Esophagus muscularis mucosa (tissue), 4 donors: ENCODE measurements at regions not wholly inside any gene's neighbourhood (a gene's known extent, or its start where the extent isn't known, plus 50 kb on each side); places are given as distances from the start of the nearest gene placed in this dataset.

Source experiments
- DNase-seq: peaks from one replicate; pipeline ENCODE4 v3.0.0-alpha.2; 2017; ENCODE audit errors: extremely low spot score
- H3K27ac ChIP-seq, 4 donors: fragments of 200-600 bp; sonication (generic); replicated peaks in 1 of 4; 1 replicate in 3 of 4; 2 replicates in 1 of 4; pipeline ENCODE4 v1.5.1; 2016 to 2019; ENCODE audit warnings: mild to moderate bottlenecking in 1 of 4
- H3K27me3 ChIP-seq, 4 donors: fragments of 200-600 bp; sonication (generic); one replicate each; pipeline versions ENCODE4 v1.5.1 to v1.6.0; 2016 to 2019
- H3K36me3 ChIP-seq, 4 donors: fragments of 200-600 bp; sonication (generic); one replicate each; pipeline ENCODE4 v1.5.1; 2016 to 2019
- H3K4me1 ChIP-seq, 4 donors: fragments of 200-600 bp; sonication (generic); one replicate each; pipeline ENCODE4 v1.5.1; 2016 to 2019
- H3K4me3 ChIP-seq, 4 donors: fragments of 200-600 bp; sonication (generic); 1 replicate in 2 of 4; 2 replicates in 2 of 4; pipeline ENCODE4 v1.5.1; 2016 to 2019; ENCODE audit warnings: mild to moderate bottlenecking in 4 of 4, moderate library complexity in 1 of 4
- H3K9me3 ChIP-seq, 4 donors: fragments of 200-600 bp; sonication (generic); 1 replicate in 3 of 4; 2 replicates in 1 of 4; pipeline ENCODE4 v1.5.1; 2016 to 2019
- EP300 ChIP-seq: sonication (generic); formaldehyde crosslinking; IDR thresholded peaks from one replicate; pipeline ENCODE4 v1.6.1; 2017; ENCODE audit warnings: antibody characterized with exemption
- POLR2A ChIP-seq: fragments of 450-650 bp; IDR thresholded peaks from one replicate; pipeline ENCODE4 v1.6.1; 2017; ENCODE audit warnings: antibody characterized with exemption, moderate library complexity, mild to moderate bottlenecking, low read depth
- POLR2AphosphoS5 ChIP-seq, 2 donors: sonication (generic); formaldehyde crosslinking; IDR thresholded peaks; one replicate each; pipeline ENCODE4 v1.6.1; 2017; ENCODE audit warnings: antibody characterized with exemption in 2 of 2
- WGBS: methylation state at CpG from one replicate; pipeline ENCODE4 v1.1.5; 2018; 5-methylcytosine and 5-hydroxymethylcytosine counted together
- intact Hi-C: fragments of 100-400 bp; cut with DNase I; formaldehyde crosslinking; loops from one replicate; pipeline ENCODE4 v1.15.1; 2023
- TF ChIP-seq, protein P1 (sequence below), 3 experiments: fragments of 200-600 bp in 2 of 3; fragments of 450-650 bp in 1 of 3; sonication (generic) in 2 of 3; IDR thresholded peaks; one replicate each; pipeline ENCODE4 v1.5.1; 2017 to 2019; ENCODE audit warnings: antibody characterized with exemption in 3 of 3, mild to moderate bottlenecking in 2 of 3, moderate library complexity in 1 of 3

DNA sequence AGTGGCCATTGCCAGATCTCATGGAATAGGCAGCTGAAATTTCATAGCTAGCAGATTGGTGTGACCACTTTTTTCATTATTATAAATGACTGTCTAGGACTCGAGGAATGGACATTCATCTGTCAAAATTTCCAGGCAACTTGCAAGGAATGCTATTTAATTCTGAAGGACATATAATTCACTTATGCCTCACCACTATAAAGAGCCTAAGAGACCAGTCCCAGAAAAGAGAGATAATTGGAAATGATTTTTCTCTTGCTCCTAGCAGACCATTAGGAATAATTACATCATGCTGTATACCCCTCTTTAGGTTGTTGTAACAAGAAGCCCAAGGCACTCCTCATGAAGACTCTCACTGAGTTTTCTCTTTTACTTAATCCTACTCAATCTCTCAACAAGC, 557.4 kb upstream of the RAB6C start:
- 43% methylated on average over 1 of the region's 1 CpG for WGBS
- intact Hi-C loops = no loop called here
- H3K4me3 ChIP-seq = no peak overlapping the region
- H3K36me3 ChIP-seq = no peaks in the 10 kb centered on the region
- TF ChIP-seq, protein P1, sequence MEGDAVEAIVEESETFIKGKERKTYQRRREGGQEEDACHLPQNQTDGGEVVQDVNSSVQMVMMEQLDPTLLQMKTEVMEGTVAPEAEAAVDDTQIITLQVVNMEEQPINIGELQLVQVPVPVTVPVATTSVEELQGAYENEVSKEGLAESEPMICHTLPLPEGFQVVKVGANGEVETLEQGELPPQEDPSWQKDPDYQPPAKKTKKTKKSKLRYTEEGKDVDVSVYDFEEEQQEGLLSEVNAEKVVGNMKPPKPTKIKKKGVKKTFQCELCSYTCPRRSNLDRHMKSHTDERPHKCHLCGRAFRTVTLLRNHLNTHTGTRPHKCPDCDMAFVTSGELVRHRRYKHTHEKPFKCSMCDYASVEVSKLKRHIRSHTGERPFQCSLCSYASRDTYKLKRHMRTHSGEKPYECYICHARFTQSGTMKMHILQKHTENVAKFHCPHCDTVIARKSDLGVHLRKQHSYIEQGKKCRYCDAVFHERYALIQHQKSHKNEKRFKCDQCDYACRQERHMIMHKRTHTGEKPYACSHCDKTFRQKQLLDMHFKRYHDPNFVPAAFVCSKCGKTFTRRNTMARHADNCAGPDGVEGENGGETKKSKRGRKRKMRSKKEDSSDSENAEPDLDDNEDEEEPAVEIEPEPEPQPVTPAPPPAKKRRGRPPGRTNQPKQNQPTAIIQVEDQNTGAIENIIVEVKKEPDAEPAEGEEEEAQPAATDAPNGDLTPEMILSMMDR (IDR thresholded peaks at IDR 0.05) = no peak
- TF ChIP-seq EP300 = no peak
- no peak for TF ChIP-seq POLR2AphosphoS5 (IDR thresholded peaks at IDR 0.05)
- TF ChIP-seq POLR2A = no peak
- H3K27me3 ChIP-seq = no peaks in the 10 kb centered on the region
- DNase-seq = no peak
- H3K27ac ChIP-seq = no peak overlapping the region
- no peaks in the 10 kb centered on the region for H3K9me3 ChIP-seq
- H3K4me1 ChIP-seq = no peaks in the 10 kb centered on the region

DNA sequence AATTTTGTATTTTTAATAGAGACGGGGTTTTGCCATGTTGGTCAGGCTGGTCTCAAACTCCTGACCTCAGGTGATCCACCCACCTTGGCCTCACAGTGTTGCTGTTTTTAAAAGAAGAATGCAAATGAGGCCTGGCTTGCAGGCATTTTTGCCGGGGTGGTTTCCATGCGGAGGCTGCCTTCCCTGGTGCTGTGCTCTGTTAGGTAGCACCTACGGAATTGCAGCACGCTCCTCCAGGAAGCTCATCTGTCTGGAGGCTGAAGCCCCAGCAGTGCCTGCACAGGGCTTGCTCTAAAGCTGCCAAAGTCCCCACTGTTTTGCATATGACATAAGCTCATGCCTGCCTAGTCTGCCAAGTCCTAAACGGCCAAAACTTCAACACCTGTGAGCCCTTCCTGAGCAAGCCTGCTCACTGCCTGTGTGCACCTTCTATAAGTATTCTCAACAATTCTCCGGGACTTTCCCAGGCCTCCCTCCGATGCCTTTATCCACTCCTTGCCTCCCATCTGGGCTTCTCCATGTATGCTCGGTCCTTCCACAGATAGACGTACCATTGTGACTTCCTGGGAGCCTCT, 551.3 kb upstream of the RAB6C start:
- H3K36me3 ChIP-seq = no peaks in the 10 kb centered on the region
- 93% methylated on average over 10 of the region's 10 CpGs for WGBS
- H3K4me1 ChIP-seq = no peaks in the 10 kb centered on the region
- no peak overlapping the region for H3K27ac ChIP-seq
- DNase-seq = no peak
- H3K4me3 ChIP-seq = no peak overlapping the region
- no peaks in the 10 kb centered on the region for H3K9me3 ChIP-seq
- H3K27me3 ChIP-seq = peaks cover 0 to 5% (median 0%) of the 10 kb centered on the region in 4 donors
- TF ChIP-seq POLR2A (no peak), POLR2AphosphoS5 (IDR thresholded peaks at IDR 0.05) (no peak), EP300 (no peak)
- TF ChIP-seq, protein P1 (IDR thresholded peaks at IDR 0.05) = no peak
- intact Hi-C loops = no loop called here

DNA sequence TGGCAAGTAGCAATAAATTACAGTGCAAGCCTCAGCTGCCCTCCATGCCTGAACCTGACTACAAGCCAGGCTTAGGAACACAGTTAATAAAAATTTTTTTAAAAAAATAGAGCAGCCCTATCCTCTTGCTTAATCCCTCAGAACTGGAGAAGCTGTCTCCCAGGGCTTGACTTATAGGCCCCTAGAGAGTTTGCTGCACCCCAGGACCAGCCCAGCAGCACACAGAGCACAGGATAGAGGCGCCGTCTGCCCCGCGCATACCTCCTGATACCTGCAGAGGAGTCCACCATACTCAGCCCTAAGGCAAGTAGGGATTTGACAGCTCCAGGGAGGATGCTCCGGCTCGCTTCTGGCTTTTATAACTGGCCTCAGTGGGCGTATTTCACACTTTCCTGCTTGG, 548.6 kb upstream of the RAB6C start:
- Histone ChIP-seq H3K4me1 (no peaks in the 10 kb centered on the region), H3K36me3 (no peaks in the 10 kb centered on the region), H3K9me3 (no peaks in the 10 kb centered on the region), H3K27me3 (peaks cover 0 to 5% (median 0%) of the 10 kb centered on the region in 4 donors), H3K4me3 (no peak overlapping the region), H3K27ac (no peak overlapping the region)
- intact Hi-C loops = no loop called here
- WGBS = 79% methylated on average over 7 of the region's 7 CpGs
- no peak for TF ChIP-seq EP300
- no peak for TF ChIP-seq POLR2A
- no peak for TF ChIP-seq POLR2AphosphoS5 (IDR thresholded peaks at IDR 0.05)
- TF ChIP-seq, protein P1 (IDR thresholded peaks at IDR 0.05) = no peak
- no peak for DNase-seq

DNA sequence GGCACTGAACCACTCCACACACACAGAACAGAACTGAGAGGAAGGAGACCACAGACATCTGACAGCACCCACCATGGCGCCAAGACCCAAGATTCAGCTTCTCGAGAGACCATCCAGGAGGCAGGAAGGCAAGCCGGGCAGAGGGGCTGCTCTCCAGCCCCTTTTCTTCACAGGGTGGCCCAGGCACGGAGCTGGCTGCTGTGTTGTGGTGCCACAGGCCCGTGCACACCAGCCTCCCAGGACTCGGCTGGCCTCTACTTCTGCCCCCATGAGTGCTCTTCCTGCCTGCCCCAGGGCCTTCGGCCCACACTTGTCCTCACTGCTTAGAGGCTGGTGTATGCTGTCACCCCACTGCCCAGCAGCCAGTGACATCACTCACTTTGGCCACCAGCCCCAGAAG, 547.6 kb upstream of the RAB6C start:
- DNase-seq = no peak
- no peaks in the 10 kb centered on the region for H3K9me3 ChIP-seq
- H3K36me3 ChIP-seq = no peaks in the 10 kb centered on the region
- no peak overlapping the region for H3K4me3 ChIP-seq
- intact Hi-C loops = no loop called here
- peaks cover 0 to 5% (median 0%) of the 10 kb centered on the region in 4 donors for H3K27me3 ChIP-seq
- no peaks in the 10 kb centered on the region for H3K4me1 ChIP-seq
- 100% methylated on average over 2 of the region's 7 CpGs for WGBS
- no peak overlapping the region for H3K27ac ChIP-seq
- TF ChIP-seq, protein P1 (IDR thresholded peaks at IDR 0.05) = no peak
- TF ChIP-seq POLR2A = no peak
- no peak for TF ChIP-seq POLR2AphosphoS5 (IDR thresholded peaks at IDR 0.05)
- no peak for TF ChIP-seq EP300

DNA sequence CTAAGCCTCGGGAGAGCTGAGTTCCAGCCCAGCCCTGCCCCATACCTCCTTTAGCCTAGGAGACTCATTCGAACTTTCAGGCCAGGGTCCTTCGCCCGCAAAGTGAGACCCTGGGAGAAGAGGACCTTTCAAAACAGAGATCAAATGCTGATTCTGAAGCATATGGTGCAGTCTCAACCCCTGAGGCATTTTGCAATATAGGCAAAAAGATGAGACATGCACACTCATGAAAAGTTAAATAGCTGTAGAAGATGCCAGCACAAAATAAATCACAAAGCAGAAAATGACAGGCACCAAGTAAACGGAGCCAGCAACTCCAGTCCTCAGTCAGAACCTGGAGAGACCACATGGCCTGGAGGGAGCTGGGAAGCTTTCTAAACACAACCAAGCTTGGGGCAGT, 542.7 kb upstream of the RAB6C start:
- TF ChIP-seq, protein P1 (IDR thresholded peaks at IDR 0.05) = no peak
- TF ChIP-seq EP300 (no peak), POLR2AphosphoS5 (IDR thresholded peaks at IDR 0.05) (no peak), POLR2A (no peak)
- Histone ChIP-seq H3K27me3 (peaks cover 0 to 15% (median 0%) of the 10 kb centered on the region in 4 donors), H3K4me3 (no peak overlapping the region), H3K36me3 (no peaks in the 10 kb centered on the region), H3K27ac (no peak overlapping the region), H3K4me1 (no peaks in the 10 kb centered on the region), H3K9me3 (no peaks in the 10 kb centered on the region)
- no peak for DNase-seq
- 63% methylated on average over 5 of the region's 5 CpGs for WGBS
- intact Hi-C loops = no loop called here
